Panc1 (cell line): ENCODE measurements at regions not wholly inside any gene's neighbourhood (a gene's known extent, or its start where the extent isn't known, plus 50 kb on each side); places are given as distances from the start of the nearest gene placed in this dataset.

Source experiments
- ATAC-seq: fragments of 200-7000 bp; cut with Tn5 transposase; 2 replicates; pipeline ENCODE4 v1.9.1; 2020; ENCODE audit warnings: mild to moderate bottlenecking, moderate library complexity
- BruUV-seq: library from RNA; stranded (reverse); fragments of 400-500 nt; replicated peaks from 2 replicates; lab custom pipeline; 2021; lab: Mats Ljungman, UMichigan
- CTCF ChIA-PET: fragments of 300-600 bp; sonication (Branson Sonifier 250); formaldehyde crosslinking; loops from one replicate; lab custom pipeline; 2022; ENCODE audit warnings: antibody characterized with exemption; lab: Charles Lee
- POLR2A ChIA-PET: fragments of 300-600 bp; sonication (Branson Sonifier 250); formaldehyde crosslinking; loops from one replicate; lab custom pipeline; 2022; ENCODE audit warnings: antibody characterized with exemption; lab: Charles Lee
- DNase-seq: peaks from one replicate; pipeline ENCODE4 v3.0.0-alpha.2; 2010; ENCODE audit warnings: low read depth, low spot score
- H3K27ac ChIP-seq: 2 replicates; pipeline ENCODE4 v1.5.1; 2011; ENCODE audit warnings: mild to moderate bottlenecking, low read length, inconsistent platforms
- H3K27me3 ChIP-seq: fragments of 200-500 bp; sonication (Bioruptor generic); 2 replicates; pipeline ENCODE4 v1.6.0; 2014; ENCODE audit warnings: low read length, inconsistent platforms; ENCODE audit not compliant: control insufficient read depth, insufficient read depth
- H3K36me3 ChIP-seq: fragments of 200-500 bp; sonication (Bioruptor generic); 2 replicates; pipeline ENCODE4 v1.5.1; 2014; ENCODE audit warnings: inconsistent platforms, mild to moderate bottlenecking, low read length, moderate library complexity; ENCODE audit not compliant: control insufficient read depth, insufficient read depth
- H3K4me1 ChIP-seq: 2 replicates; pipeline ENCODE4 v1.5.1; 2011; ENCODE audit warnings: inconsistent platforms, mild to moderate bottlenecking, low read length, moderate library complexity; ENCODE audit not compliant: control insufficient read depth, insufficient read depth
- H3K4me3 ChIP-seq, 2 experiments: 2 replicates each; pipeline ENCODE4 v1.5.1; 2011 to 2012; ENCODE audit warnings: low read depth in 2 of 2, low read length in 2 of 2, mild to moderate bottlenecking in 2 of 2, inconsistent platforms in 1 of 2, moderate library complexity in 1 of 2
- H3K9me3 ChIP-seq: fragments of 200-500 bp; sonication (Bioruptor generic); 2 replicates; pipeline ENCODE4 v1.5.1; 2014; ENCODE audit warnings: low read depth, mild to moderate bottlenecking, inconsistent platforms, low read length, moderate library complexity; ENCODE audit not compliant: control insufficient read depth, insufficient read depth
- POLR2AphosphoS5 ChIP-seq: IDR thresholded peaks from 2 replicates; pipeline ENCODE4 v1.6.1; 2012; ENCODE audit warnings: mild to moderate bottlenecking, low read depth, low read length, moderate library complexity
- SIN3A ChIP-seq: IDR thresholded peaks from 2 replicates; pipeline ENCODE4 v1.6.1; 2012; ENCODE audit warnings: low read depth, mild to moderate bottlenecking, low read length, moderate library complexity, borderline replicate concordance; ENCODE audit not compliant: insufficient read depth
- TCF7L2 ChIP-seq: IDR thresholded peaks from 2 replicates; pipeline ENCODE4 v1.6.1; 2011; ENCODE audit warnings: mild to moderate bottlenecking, low read depth, low read length, inconsistent platforms
- in situ Hi-C: cut with HindIII; loops from 2 replicates; pipeline ENCODE4 v1.10.0; 2016; ENCODE audit warnings: low sequenced_read_pairs, low pct_unique_long_range_greater_than_20kb
- intact Hi-C: fragments of 100-400 bp; cut with micrococcal nuclease; formaldehyde crosslinking; loops from one replicate; pipeline ENCODE4 v1.10.0; 2022; ENCODE audit not compliant: unreplicated experiment
- TF ChIP-seq, protein P1 (sequence below), 2 experiments: IDR thresholded peaks; 2 replicates each; pipeline ENCODE4 v1.6.1; 2011 to 2012; ENCODE audit warnings: low read depth in 2 of 2, control low read depth in 1 of 2, low read length in 1 of 2, mild to moderate bottlenecking in 1 of 2, moderate library complexity in 1 of 2; ENCODE audit not compliant: insufficient read depth in 1 of 2
- TF ChIP-seq, protein P2 (sequence below): fragments of 450-650 bp; IDR thresholded peaks from 2 replicates; pipeline ENCODE4 v1.5.1; 2017; ENCODE audit warnings: mild to moderate bottlenecking

DNA sequence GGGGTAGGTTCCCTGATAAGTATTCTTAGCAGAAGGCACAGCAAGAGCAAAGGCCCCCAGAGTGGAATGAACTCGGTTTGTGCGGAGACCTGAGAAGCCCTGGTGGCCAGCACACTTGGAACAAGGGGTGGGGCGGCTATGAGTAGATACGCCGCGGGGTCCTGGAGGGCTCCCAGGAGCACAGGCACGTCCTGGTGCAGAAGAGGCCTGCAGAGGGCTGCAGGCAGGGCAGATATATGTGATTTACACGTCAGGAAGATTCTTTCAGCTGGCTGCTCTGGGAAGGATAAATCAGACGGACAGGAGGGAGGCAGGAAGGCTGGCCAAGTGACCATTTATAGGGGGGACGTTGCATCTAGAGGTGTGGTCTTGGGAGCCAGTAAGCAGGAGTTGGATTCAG is 70.2 kb upstream of the ATG10 start:
- H3K9me3 ChIP-seq: no peaks in the 10 kb centered on the region
- ChIA-PET CTCF (no interaction called here), POLR2A (no interaction called here)
- in situ Hi-C loops (no loop called here), intact Hi-C loops (no loop called here)
- TF ChIP-seq SIN3A (no peak), POLR2AphosphoS5 (no peak), TCF7L2 (no peak)
- TF ChIP-seq, protein P1, sequence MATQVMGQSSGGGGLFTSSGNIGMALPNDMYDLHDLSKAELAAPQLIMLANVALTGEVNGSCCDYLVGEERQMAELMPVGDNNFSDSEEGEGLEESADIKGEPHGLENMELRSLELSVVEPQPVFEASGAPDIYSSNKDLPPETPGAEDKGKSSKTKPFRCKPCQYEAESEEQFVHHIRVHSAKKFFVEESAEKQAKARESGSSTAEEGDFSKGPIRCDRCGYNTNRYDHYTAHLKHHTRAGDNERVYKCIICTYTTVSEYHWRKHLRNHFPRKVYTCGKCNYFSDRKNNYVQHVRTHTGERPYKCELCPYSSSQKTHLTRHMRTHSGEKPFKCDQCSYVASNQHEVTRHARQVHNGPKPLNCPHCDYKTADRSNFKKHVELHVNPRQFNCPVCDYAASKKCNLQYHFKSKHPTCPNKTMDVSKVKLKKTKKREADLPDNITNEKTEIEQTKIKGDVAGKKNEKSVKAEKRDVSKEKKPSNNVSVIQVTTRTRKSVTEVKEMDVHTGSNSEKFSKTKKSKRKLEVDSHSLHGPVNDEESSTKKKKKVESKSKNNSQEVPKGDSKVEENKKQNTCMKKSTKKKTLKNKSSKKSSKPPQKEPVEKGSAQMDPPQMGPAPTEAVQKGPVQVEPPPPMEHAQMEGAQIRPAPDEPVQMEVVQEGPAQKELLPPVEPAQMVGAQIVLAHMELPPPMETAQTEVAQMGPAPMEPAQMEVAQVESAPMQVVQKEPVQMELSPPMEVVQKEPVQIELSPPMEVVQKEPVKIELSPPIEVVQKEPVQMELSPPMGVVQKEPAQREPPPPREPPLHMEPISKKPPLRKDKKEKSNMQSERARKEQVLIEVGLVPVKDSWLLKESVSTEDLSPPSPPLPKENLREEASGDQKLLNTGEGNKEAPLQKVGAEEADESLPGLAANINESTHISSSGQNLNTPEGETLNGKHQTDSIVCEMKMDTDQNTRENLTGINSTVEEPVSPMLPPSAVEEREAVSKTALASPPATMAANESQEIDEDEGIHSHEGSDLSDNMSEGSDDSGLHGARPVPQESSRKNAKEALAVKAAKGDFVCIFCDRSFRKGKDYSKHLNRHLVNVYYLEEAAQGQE (IDR thresholded peaks at IDR 0.05; ENCODE audit: insufficient read depth in 1 of 2, low read depth in 2 of 2, low read length in 1 of 2): no peak
- TF ChIP-seq, protein P2, sequence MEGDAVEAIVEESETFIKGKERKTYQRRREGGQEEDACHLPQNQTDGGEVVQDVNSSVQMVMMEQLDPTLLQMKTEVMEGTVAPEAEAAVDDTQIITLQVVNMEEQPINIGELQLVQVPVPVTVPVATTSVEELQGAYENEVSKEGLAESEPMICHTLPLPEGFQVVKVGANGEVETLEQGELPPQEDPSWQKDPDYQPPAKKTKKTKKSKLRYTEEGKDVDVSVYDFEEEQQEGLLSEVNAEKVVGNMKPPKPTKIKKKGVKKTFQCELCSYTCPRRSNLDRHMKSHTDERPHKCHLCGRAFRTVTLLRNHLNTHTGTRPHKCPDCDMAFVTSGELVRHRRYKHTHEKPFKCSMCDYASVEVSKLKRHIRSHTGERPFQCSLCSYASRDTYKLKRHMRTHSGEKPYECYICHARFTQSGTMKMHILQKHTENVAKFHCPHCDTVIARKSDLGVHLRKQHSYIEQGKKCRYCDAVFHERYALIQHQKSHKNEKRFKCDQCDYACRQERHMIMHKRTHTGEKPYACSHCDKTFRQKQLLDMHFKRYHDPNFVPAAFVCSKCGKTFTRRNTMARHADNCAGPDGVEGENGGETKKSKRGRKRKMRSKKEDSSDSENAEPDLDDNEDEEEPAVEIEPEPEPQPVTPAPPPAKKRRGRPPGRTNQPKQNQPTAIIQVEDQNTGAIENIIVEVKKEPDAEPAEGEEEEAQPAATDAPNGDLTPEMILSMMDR: no peak
- H3K27me3 ChIP-seq: no peaks in the 10 kb centered on the region
- no peak for ATAC-seq
- H3K4me3 ChIP-seq: no peak overlapping the region
- H3K36me3 ChIP-seq: no peaks in the 10 kb centered on the region
- no peak for DNase-seq
- no peak overlapping the region for H3K27ac ChIP-seq
- no TSS peak for BruUV-seq
- H3K4me1 ChIP-seq: no peaks in the 10 kb centered on the region

DNA sequence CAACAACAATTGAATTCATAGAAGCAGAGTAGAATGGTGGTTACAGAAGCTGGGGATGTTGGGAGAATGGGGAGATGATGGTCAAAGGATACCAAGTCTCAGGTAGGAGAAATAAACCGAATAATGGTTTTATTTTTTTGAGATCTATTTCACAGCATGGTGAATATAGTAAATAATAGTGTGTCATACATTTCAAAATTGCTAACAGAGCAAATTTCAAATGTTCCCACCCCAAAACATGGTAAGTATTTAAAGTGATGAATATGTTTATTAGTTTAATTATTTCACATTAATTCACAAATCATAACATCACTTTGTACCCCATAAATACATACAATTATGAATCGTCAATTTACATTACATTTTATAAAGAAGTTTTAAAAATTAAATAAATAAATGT is 72.7 kb upstream of the ATG10 start:
- no peaks in the 10 kb centered on the region for H3K36me3 ChIP-seq
- POLR2A ChIA-PET: no interaction called here
- H3K27ac ChIP-seq: no peak overlapping the region
- in situ Hi-C loops: no loop called here
- no peak overlapping the region for H3K4me3 ChIP-seq
- no TSS peak for BruUV-seq
- TF ChIP-seq, protein P2: no peak
- TF ChIP-seq TCF7L2 (no peak), SIN3A (no peak), POLR2AphosphoS5 (no peak)
- TF ChIP-seq, protein P1 (IDR thresholded peaks at IDR 0.05; ENCODE audit: insufficient read depth in 1 of 2, low read depth in 2 of 2, low read length in 1 of 2): no peak
- no peaks in the 10 kb centered on the region for H3K27me3 ChIP-seq
- ATAC-seq (no peak), DNase-seq (no peak)
- CTCF ChIA-PET: no interaction called here
- no peaks in the 10 kb centered on the region for H3K4me1 ChIP-seq
- intact Hi-C loops: no loop called here
- no peaks in the 10 kb centered on the region for H3K9me3 ChIP-seq
